SK-N-MC (cell line): ENCODE measurements at regions not wholly inside any gene's neighbourhood (a gene's known extent, or its start where the extent isn't known, plus 50 kb on each side); places are given as distances from the start of the nearest gene placed in this dataset.
"Not testable (repeated sequence)": the region's sequence is repeated elsewhere in the genome, so short reads cannot be mapped to it uniquely, and the experiment has no call there.

Experiments
- DNase-seq: peaks from one replicate; pipeline ENCODE4 v3.0.0-alpha.2; 2011; ENCODE audit warnings: low read depth, low spot score
- H3K27ac ChIP-seq: fragments of 200-600 bp; sonication (generic); 2 replicates; pipeline ENCODE4 v1.5.1; 2016; ENCODE audit warnings: mixed run types
- H3K36me3 ChIP-seq: fragments of 200-600 bp; sonication (generic); 2 replicates; pipeline ENCODE4 v1.6.1; 2017; ENCODE audit warnings: antibody characterized with exemption, low read length, mixed read lengths; ENCODE audit not compliant: insufficient read depth
- H3K4me3 ChIP-seq: fragments of 200-600 bp; sonication (generic); 2 replicates; pipeline ENCODE4 v1.5.1; 2016
- H3K9ac ChIP-seq: fragments of 200-600 bp; sonication (generic); 2 replicates; pipeline ENCODE4 v1.8.0; 2017; ENCODE audit warnings: mixed run types, mixed read lengths; ENCODE audit not compliant: insufficient read length
- H3K9me3 ChIP-seq: fragments of 200-600 bp; sonication (generic); 2 replicates; pipeline ENCODE4 v1.6.1; 2017; ENCODE audit warnings: low read depth, mild to moderate bottlenecking, antibody characterized with exemption, low read length, moderate library complexity, mixed read lengths
- EZH2 ChIP-seq: fragments of 200-600 bp; sonication (generic); IDR thresholded peaks from one replicate; pipeline ENCODE4 v1.6.1; 2017; ENCODE audit warnings: antibody characterized with exemption
- FOXP2 ChIP-seq: optimal IDR thresholded peaks from 2 replicates; pipeline ENCODE3; 2011; ENCODE audit warnings: mild to moderate bottlenecking, moderate library complexity; ENCODE audit not compliant: insufficient read depth; ENCODE audit errors: extremely low read length, control extremely low read depth
- POLR2AphosphoS5 ChIP-seq: IDR thresholded peaks from 2 replicates; pipeline ENCODE4 v1.6.1; 2012; ENCODE audit warnings: mild to moderate bottlenecking, low read depth, low read length, borderline replicate concordance

- no peak for TF ChIP-seq EZH2
- TF ChIP-seq FOXP2: no peak
- TF ChIP-seq POLR2AphosphoS5: no peak
- Histone ChIP-seq H3K4me3 (no peak overlapping the region), H3K9me3 (no peaks in the 10 kb centered on the region), H3K9ac (no peak overlapping the region), H3K27ac (no peak overlapping the region), H3K36me3 (no peaks in the 10 kb centered on the region)
- no peak for DNase-seq
These were observed 138.2 kb downstream of the NPIPB5 start for GRCh38 chr16:22648941-22649340.

- not testable (repeated sequence) for H3K9me3 ChIP-seq, H3K4me3 ChIP-seq, H3K36me3 ChIP-seq, H3K9ac ChIP-seq, H3K27ac ChIP-seq, DNase-seq
These were observed 140.6 kb downstream of the NPIPB5 start for GRCh38 chr16:22651111-22651817.

- H3K9me3 ChIP-seq: no peaks in the 10 kb centered on the region
- no peak for DNase-seq
- no peaks in the 10 kb centered on the region for H3K36me3 ChIP-seq
- H3K27ac ChIP-seq: no peak overlapping the region
- TF ChIP-seq POLR2AphosphoS5 (no peak), EZH2 (no peak), FOXP2 (no peak)
- H3K4me3 ChIP-seq: no peak overlapping the region
- H3K9ac ChIP-seq: no peak overlapping the region
These were observed 141.8 kb downstream of the NPIPB5 start for GRCh38 chr16:22652463-22652845.

- DNase-seq: no peak
- Histone ChIP-seq H3K9me3 (no peaks in the 10 kb centered on the region), H3K36me3 (no peaks in the 10 kb centered on the region), H3K4me3 (no peak overlapping the region), H3K27ac (no peak overlapping the region), H3K9ac (no peak overlapping the region)
- TF ChIP-seq POLR2AphosphoS5: no peak
- no peak for TF ChIP-seq EZH2
- no peak for TF ChIP-seq FOXP2
These were observed 143.2 kb downstream of the NPIPB5 start for GRCh38 chr16:22653876-22654275.

- H3K4me3 ChIP-seq, H3K9ac ChIP-seq, DNase-seq, H3K9me3 ChIP-seq, H3K27ac ChIP-seq, H3K36me3 ChIP-seq: not testable (repeated sequence)
These were observed 145.9 kb downstream of the NPIPB5 start for GRCh38 chr16:22656573-22656972.

- Histone ChIP-seq H3K4me3 (no peak overlapping the region), H3K9me3 (no peaks in the 10 kb centered on the region), H3K9ac (no peak overlapping the region), H3K36me3 (no peaks in the 10 kb centered on the region), H3K27ac (no peak overlapping the region)
- TF ChIP-seq FOXP2 (no peak), POLR2AphosphoS5 (no peak), EZH2 (no peak)
- DNase-seq: no peak
These were observed 149.2 kb downstream of the NPIPB5 start for GRCh38 chr16:22659933-22660332.

- Histone ChIP-seq H3K9ac (no peak overlapping the region), H3K9me3 (no peaks in the 10 kb centered on the region), H3K27ac (no peak overlapping the region), H3K36me3 (no peaks in the 10 kb centered on the region), H3K4me3 (no peak overlapping the region)
- DNase-seq: no peak
- TF ChIP-seq FOXP2: no peak
- no peak for TF ChIP-seq POLR2AphosphoS5
- TF ChIP-seq EZH2: no peak
These were observed 149.9 kb downstream of the NPIPB5 start for GRCh38 chr16:22660441-22661160.

- H3K9ac ChIP-seq: no peak overlapping the region
- no peak for TF ChIP-seq FOXP2
- H3K4me3 ChIP-seq: no peak overlapping the region
- H3K27ac ChIP-seq: no peak overlapping the region
- no peak for DNase-seq
- no peaks in the 10 kb centered on the region for H3K36me3 ChIP-seq
- H3K9me3 ChIP-seq: no peaks in the 10 kb centered on the region
These were observed 150.5 kb downstream of the NPIPB5 start for GRCh38 chr16:22661161-22661647.

- H3K27ac ChIP-seq, DNase-seq, H3K36me3 ChIP-seq, H3K9me3 ChIP-seq, H3K4me3 ChIP-seq, H3K9ac ChIP-seq: not testable (repeated sequence)
These were observed 151.0 kb upstream of the HS3ST2 start for GRCh38 chr16:22662958-22663357.
